IMR-90 (cell line): ENCODE measurements at regions not wholly inside any gene's neighbourhood (a gene's known extent, or its start where the extent isn't known, plus 50 kb on each side); places are given as distances from the start of the nearest gene placed in this dataset.

ENCODE experiments used
- ATAC-seq: fragments of 200-7000 bp; cut with Tn5 transposase; 2 replicates; pipeline ENCODE4 v1.9.1; 2020; ENCODE audit warnings: low read depth, mild to moderate bottlenecking, moderate library complexity
- BruUV-seq: library from RNA; stranded (reverse); fragments of 400-500 nt; replicated peaks from 2 replicates; lab custom pipeline; 2021; lab: Mats Ljungman, UMichigan
- CTCF ChIA-PET: fragments of 300-600 bp; formaldehyde crosslinking; extraction: SDS; loops from one replicate; lab custom pipeline; 2021; ENCODE audit warnings: antibody characterized with exemption; lab: Yijun Ruan, JAX
- POLR2A ChIA-PET: fragments of 300-600 bp; sonication (Branson Sonifier 250); formaldehyde crosslinking; loops from one replicate; lab custom pipeline; 2022; ENCODE audit warnings: antibody characterized with exemption; ENCODE audit not compliant: unreplicated experiment; lab: Charles Lee
- DNase-seq: peaks from one replicate; pipeline ENCODE4 v3.0.0; 2013
- H2AFZ ChIP-seq: replicated peaks from 2 replicates; pipeline ENCODE3; 2013; ENCODE audit warnings: low read length, mild to moderate bottlenecking; ENCODE audit not compliant: poor library complexity
- H2AK5ac ChIP-seq: 2 replicates; pipeline ENCODE4 v1.6.1; 2013; ENCODE audit warnings: low read depth, low read length, inconsistent platforms
- H2AK9ac ChIP-seq: replicated peaks from 2 replicates; pipeline ENCODE3; 2013; ENCODE audit warnings: mild to moderate bottlenecking, low read depth, low read length, moderate library complexity; ENCODE audit not compliant: poor library complexity
- H2BK120ac ChIP-seq: 2 replicates; pipeline ENCODE4 v1.6.1; 2013; ENCODE audit warnings: low read depth, low read length, inconsistent platforms
- H2BK15ac ChIP-seq: 3 replicates; pipeline ENCODE4 v1.6.1; 2013; ENCODE audit warnings: low read depth, low read length, inconsistent platforms
- H2BK20ac ChIP-seq: 2 replicates; pipeline ENCODE4 v1.6.1; 2013; ENCODE audit warnings: low read depth, mild to moderate bottlenecking, inconsistent platforms, low read length, moderate library complexity
- H2BK5ac ChIP-seq: 2 replicates; pipeline ENCODE4 v1.6.1; 2013; ENCODE audit warnings: mild to moderate bottlenecking, low read depth, low read length, inconsistent platforms; ENCODE audit not compliant: poor library complexity, severe bottlenecking
- H3K14ac ChIP-seq: replicated peaks from 2 replicates; pipeline ENCODE4 v1.6.1; 2013; ENCODE audit warnings: low read depth, low read length, inconsistent platforms
- H3K18ac ChIP-seq: 2 replicates; pipeline ENCODE4 v1.6.1; 2013; ENCODE audit warnings: low read depth, low read length, control low read depth
- H3K23ac ChIP-seq: 2 replicates; pipeline ENCODE4 v1.6.1; 2013; ENCODE audit warnings: low read depth, low read length, inconsistent platforms
- H3K27ac ChIP-seq: 2 replicates; pipeline ENCODE4 v1.5.1; 2013; ENCODE audit warnings: mild to moderate bottlenecking, control low read depth, low read length; ENCODE audit not compliant: insufficient read depth
- H3K27me3 ChIP-seq: 2 replicates; pipeline ENCODE4 v1.6.1; 2013; ENCODE audit warnings: low read length; ENCODE audit not compliant: control insufficient read depth, insufficient read depth
- H3K36me3 ChIP-seq: 2 replicates; pipeline ENCODE4 v1.6.1; 2013; ENCODE audit warnings: low read length, mixed read lengths; ENCODE audit not compliant: control insufficient read depth, insufficient read depth
- H3K4ac ChIP-seq: 2 replicates; pipeline ENCODE4 v1.6.1; 2013; ENCODE audit warnings: low read depth, low read length, inconsistent platforms
- H3K4me1 ChIP-seq: 2 replicates; pipeline ENCODE4 v1.6.1; 2013; ENCODE audit warnings: low read length, mixed read lengths; ENCODE audit not compliant: control insufficient read depth, insufficient read depth
- H3K4me2 ChIP-seq: 2 replicates; pipeline ENCODE4 v1.6.1; 2013; ENCODE audit warnings: low read depth, mild to moderate bottlenecking, control low read depth, low read length, moderate library complexity
- H3K4me3 ChIP-seq: 2 replicates; pipeline ENCODE4 v1.5.1; 2013; ENCODE audit warnings: low read depth, mild to moderate bottlenecking, control low read depth, low read length, moderate library complexity; ENCODE audit not compliant: insufficient read depth
- H3K56ac ChIP-seq: 2 replicates; pipeline ENCODE4 v1.6.1; 2013; ENCODE audit warnings: low read length, inconsistent platforms; ENCODE audit not compliant: insufficient read depth; ENCODE audit errors: extremely low read depth
- H3K79me1 ChIP-seq, 2 experiments: 2 replicates each; pipeline ENCODE4 v1.6.1; 2013; ENCODE audit warnings: low read length in 2 of 2, inconsistent platforms in 1 of 2, low read depth in 1 of 2
- H3K9ac ChIP-seq: 2 replicates; pipeline ENCODE4 v1.6.1; 2013; ENCODE audit warnings: low read depth, low read length, control low read depth
- H3K9me1 ChIP-seq: 2 replicates; pipeline ENCODE4 v1.6.1; 2013; ENCODE audit warnings: low read length, inconsistent platforms; ENCODE audit not compliant: insufficient read depth
- H3K9me3 ChIP-seq: 2 replicates; pipeline ENCODE4 v1.6.1; 2013; ENCODE audit warnings: low read length; ENCODE audit not compliant: control insufficient read depth, insufficient read depth
- H4K20me1 ChIP-seq: 2 replicates; pipeline ENCODE4 v1.6.1; 2013; ENCODE audit warnings: low read length, inconsistent platforms; ENCODE audit not compliant: insufficient read depth
- H4K5ac ChIP-seq: 2 replicates; pipeline ENCODE4 v1.6.1; 2013; ENCODE audit warnings: mild to moderate bottlenecking, low read depth, low read length, control low read depth
- H4K8ac ChIP-seq, 2 experiments: 2 replicates each; pipeline ENCODE4 v1.6.1; 2013; ENCODE audit warnings: low read depth in 2 of 2, low read length in 2 of 2, control low read depth in 1 of 2, inconsistent platforms in 1 of 2
- H4K91ac ChIP-seq: 2 replicates; pipeline ENCODE4 v1.6.1; 2013; ENCODE audit warnings: low read depth, low read length, inconsistent platforms; ENCODE audit not compliant: insufficient read depth
- CEBPB ChIP-seq: IDR thresholded peaks from 2 replicates; pipeline ENCODE4 v1.6.1; 2012; ENCODE audit warnings: low read depth, low read length, improper control_type of control experiment
- CTCF ChIP-seq: conservative IDR thresholded peaks from 2 replicates; pipeline ENCODE4 v1.5.1; 2012; ENCODE audit warnings: mild to moderate bottlenecking, low read depth, low read length, improper control_type of control experiment
- FOS ChIP-seq: fragments of 150-350 bp; IDR thresholded peaks from 2 replicates; pipeline ENCODE4 v1.6.1; 2016; ENCODE audit warnings: low read depth, low read length
- MAFK ChIP-seq: IDR thresholded peaks from 2 replicates; pipeline ENCODE4 v1.6.1; 2012; ENCODE audit warnings: low read depth, low read length, improper control_type of control experiment
- MAZ ChIP-seq: IDR thresholded peaks from 2 replicates; pipeline ENCODE4 v1.6.1; 2012; ENCODE audit warnings: low read depth, mild to moderate bottlenecking, low read length, improper control_type of control experiment, moderate library complexity, borderline replicate concordance
- NFE2L2 ChIP-seq: fragments of 150-350 bp; IDR thresholded peaks from 2 replicates; pipeline ENCODE4 v1.6.1; 2016; ENCODE audit warnings: low read depth, mild to moderate bottlenecking, low read length
- POLR2A ChIP-seq: IDR thresholded peaks from 2 replicates; pipeline ENCODE4 v1.6.1; 2012; ENCODE audit warnings: mild to moderate bottlenecking, low read depth, low read length
- RCOR1 ChIP-seq: IDR thresholded peaks from 2 replicates; pipeline ENCODE4 v1.6.1; 2012; ENCODE audit warnings: mild to moderate bottlenecking, low read length, improper control_type of control experiment; ENCODE audit not compliant: insufficient replicate concordance
- RFX5 ChIP-seq: IDR thresholded peaks from 2 replicates; pipeline ENCODE4 v1.8.0; 2012; ENCODE audit warnings: low read depth, mild to moderate bottlenecking, low read length, moderate library complexity
- USF2 ChIP-seq: fragments of 150-350 bp; IDR thresholded peaks from 2 replicates; pipeline ENCODE4 v1.6.1; 2017; ENCODE audit warnings: mild to moderate bottlenecking, antibody characterized with exemption, low read length, low read depth
- WGBS, 2 experiments: methylation state at CpG; one replicate each; pipeline versions ENCODE4 v1.1.5 to v1.1.7; 2013; ENCODE audit warnings: missing lambda C conversion rate in 2 of 2; ENCODE audit not compliant: insufficient read length in 1 of 2; ENCODE audit errors: extremely low coverage in 2 of 2; 5-methylcytosine and 5-hydroxymethylcytosine counted together
- dilution Hi-C: fragments of 300-500 bp; cut with HindIII; formaldehyde crosslinking; loops from one replicate; pipeline ENCODE4 v1.14.3; 2018; ENCODE audit warnings: low sequenced_read_pairs; ENCODE audit not compliant: unreplicated experiment
- in situ Hi-C: fragments of 300-500 bp; cut with MboI; formaldehyde crosslinking; loops from 3 replicates; pipeline ENCODE4 v1.14.3; 2019; ENCODE audit warnings: low sequenced_read_pairs, inconsistent platforms, mixed read lengths
- intact Hi-C: fragments of 100-400 bp; cut with micrococcal nuclease; formaldehyde crosslinking; loops from 2 replicates; pipeline ENCODE4 v1.10.0; 2022

- in situ Hi-C loops = no loop called here
- no peak for ATAC-seq
These were observed 101.3 kb downstream of the MRM1 start for GRCh38 chr17:36702636-36703035.

More at GRCh38 chr17:36702636-36703035, 101.3 kb downstream of the MRM1 start:
- dilution Hi-C loops = no loop called here
- Histone ChIP-seq H3K36me3 (no peaks in the 10 kb centered on the region), H2BK15ac (no peak overlapping the region), H4K5ac (no peak overlapping the region), H3K56ac (no peak overlapping the region), H2AFZ (no peak overlapping the region), H3K18ac (no peak overlapping the region), H2BK5ac (no peak overlapping the region), H3K27ac (no peak overlapping the region), H3K9me1 (no peaks in the 10 kb centered on the region), H3K4me2 (no peak overlapping the region), H2AK5ac (no peak overlapping the region), H4K8ac (no peak overlapping the region), H3K79me1 (no peaks in the 10 kb centered on the region), H3K4ac (no peak overlapping the region), H4K20me1 (peaks cover 4% of the 10 kb centered on the region; the same call in 1 of the 2 replicates), H2BK20ac (no peak overlapping the region), H3K9ac (no peak overlapping the region), H3K4me3 (no peak overlapping the region), H3K23ac (no peak overlapping the region), H3K27me3 (peaks cover 13% of the 10 kb centered on the region; the same call in 1 of the 2 replicates), H3K14ac (no peak overlapping the region), H4K91ac (no peak overlapping the region), H3K9me3 (no peaks in the 10 kb centered on the region), H2AK9ac (no peak overlapping the region), H3K4me1 (no peaks in the 10 kb centered on the region), H2BK120ac (no peak overlapping the region)
- intact Hi-C loops = no loop called here
- CTCF ChIA-PET = no interaction called here
- POLR2A ChIA-PET = no interaction called here
- TF ChIP-seq POLR2A = no peak
- TF ChIP-seq NFE2L2 = no peak
- TF ChIP-seq USF2 = no peak
- TF ChIP-seq MAZ = no peak
- TF ChIP-seq FOS = no peak
- no peak for TF ChIP-seq CEBPB
- TF ChIP-seq CTCF = no peak
- no peak for TF ChIP-seq MAFK
- TF ChIP-seq RCOR1 = no peak
- no peak for TF ChIP-seq RFX5
- WGBS, 2 experiments = no CpG with 5 or more reads among the region's 1 CpG
- no TSS peak for BruUV-seq
- DNase-seq = no peak
